BJ (cell line): ENCODE measurements at regions not wholly inside any gene's neighbourhood (a gene's known extent, or its start where the extent isn't known, plus 50 kb on each side); places are given as distances from the start of the nearest gene placed in this dataset.

Experiments
- CTCF ChIA-PET: fragments of 350-600 bp; formaldehyde crosslinking; extraction: SDS; loops from one replicate; lab custom pipeline; 2021; ENCODE audit warnings: antibody characterized with exemption, inconsistent platforms; lab: Yijun Ruan, JAX
- POLR2A ChIA-PET: fragments of 300-600 bp; sonication (Branson Sonifier 250); formaldehyde crosslinking; extraction: SDS; loops from one replicate; lab custom pipeline; 2021; ENCODE audit warnings: antibody characterized with exemption; lab: Charles Lee
- DNase-seq: peaks from one replicate; pipeline ENCODE4 v3.0.0-alpha.2; 2011; ENCODE audit warnings: low read depth
- H3K27me3 ChIP-seq: 2 replicates; pipeline ENCODE4 v1.6.0; 2011; ENCODE audit warnings: low read length; ENCODE audit not compliant: control insufficient read depth, insufficient read depth
- H3K36me3 ChIP-seq: 2 replicates; pipeline ENCODE4 v1.5.1; 2011; ENCODE audit warnings: low read length; ENCODE audit not compliant: control insufficient read depth, insufficient read depth
- H3K4me3 ChIP-seq: 2 replicates; pipeline ENCODE4 v1.5.1; 2011; ENCODE audit warnings: low read depth, mild to moderate bottlenecking, control low read depth, low read length
- CTCF ChIP-seq: IDR thresholded peaks from 2 replicates; pipeline ENCODE4 v1.5.1; 2011; ENCODE audit warnings: low read depth, mild to moderate bottlenecking, control low read depth, inconsistent platforms, low read length, moderate library complexity; ENCODE audit not compliant: insufficient read depth

- DNase-seq = no peak
- ChIA-PET CTCF (interaction anchor here (0.6 to 1.0 kb wide), 2 partner anchors 20 to 39 kb away, joined by 4 to 5 read pairs; no protein-coding TSS in a partner anchor), POLR2A (no interaction called here)
- no peaks in the 10 kb centered on the region for H3K27me3 ChIP-seq
- no peaks in the 10 kb centered on the region for H3K36me3 ChIP-seq
- no peak for TF ChIP-seq CTCF
- H3K4me3 ChIP-seq = no peak overlapping the region
Measured at GRCh38 chr3:170731281-170731680, 138.7 kb downstream of the RPL22L1 start.

GRCh38 chr3:170730071-170730812 is 139.8 kb downstream of the RPL22L1 start:
- Histone ChIP-seq H3K36me3 (no peaks in the 10 kb centered on the region), H3K27me3 (no peaks in the 10 kb centered on the region), H3K4me3 (no peak overlapping the region)
- ChIA-PET POLR2A (no interaction called here), CTCF (interaction anchor here (0.9 to 1.2 kb wide), 3 partner anchors 21 to 230 kb away, joined by 3 to 5 read pairs (median 3); no protein-coding TSS in a partner anchor)
- TF ChIP-seq CTCF = no peak
- DNase-seq = no peak

GRCh38 chr3:170728181-170728580 is 141.8 kb downstream of the RPL22L1 start:
- no peak for DNase-seq
- ChIA-PET CTCF (interaction anchor here (0.6 to 1.3 kb wide), 3 partner anchors 11 to 210 kb away, joined by 3 to 4 read pairs (median 3); no protein-coding TSS in a partner anchor), POLR2A (no interaction called here)
- Histone ChIP-seq H3K36me3 (no peaks in the 10 kb centered on the region), H3K27me3 (no peaks in the 10 kb centered on the region), H3K4me3 (no peak overlapping the region)
- no peak for TF ChIP-seq CTCF

- H3K27me3 ChIP-seq = no peaks in the 10 kb centered on the region
- TF ChIP-seq CTCF = no peak
- POLR2A ChIA-PET = no interaction called here
- CTCF ChIA-PET = interaction anchor here (0.6 to 1.0 kb wide), 2 partner anchors 13 to 210 kb away, joined by 3 read pairs; no protein-coding TSS in a partner anchor
- DNase-seq = no peak
- H3K36me3 ChIP-seq = no peaks in the 10 kb centered on the region
- no peak overlapping the region for H3K4me3 ChIP-seq
Measured at GRCh38 chr3:170727754-170728153, 141.9 kb upstream of the SLC7A14 start.

DNA sequence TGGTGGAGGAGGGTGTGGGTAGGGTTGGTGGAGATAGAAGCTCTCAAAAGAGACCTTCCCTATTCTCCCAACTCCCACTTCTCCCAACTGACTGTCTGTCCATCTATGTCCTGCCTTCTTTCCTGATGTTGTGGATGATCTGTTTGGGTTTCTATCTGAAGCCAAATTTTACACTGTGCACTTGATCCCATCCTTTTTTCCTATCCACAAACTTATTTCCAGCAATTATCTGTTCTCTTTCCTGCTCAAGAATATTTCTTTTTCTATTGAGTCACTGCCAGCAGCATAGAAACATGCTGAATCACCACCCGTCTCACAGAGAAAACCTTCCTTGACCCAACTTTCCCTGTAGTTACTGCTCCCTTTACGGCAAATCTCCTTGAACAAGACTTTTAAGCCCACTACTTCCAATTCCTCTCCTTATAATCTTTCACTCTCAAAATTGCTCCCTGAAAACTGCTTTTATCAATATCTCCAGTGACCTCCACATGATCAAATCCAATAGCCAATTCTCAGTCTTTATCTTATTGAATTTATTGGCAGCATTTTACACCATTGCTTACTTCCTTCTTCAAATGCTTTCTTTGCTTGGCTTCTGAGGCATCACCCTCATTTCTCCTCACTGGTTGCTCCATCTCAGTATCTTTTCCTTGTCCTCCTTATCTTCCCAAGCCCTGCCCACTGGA is 141.2 kb upstream of the SLC7A14 start:
- no peak for DNase-seq
- ChIA-PET CTCF (interaction anchor here (0.8 to 3.6 kb wide), 4 partner anchors 7 to 84 kb away, joined by 3 to 10 read pairs (median 4); no protein-coding TSS in a partner anchor), POLR2A (no interaction called here)
- H3K27me3 ChIP-seq = no peaks in the 10 kb centered on the region
- H3K36me3 ChIP-seq = no peaks in the 10 kb centered on the region
- TF ChIP-seq CTCF = no peak
- H3K4me3 ChIP-seq = no peak overlapping the region
